H1 (cell line): ENCODE measurements at regions not wholly inside any gene's neighbourhood (a gene's known extent, or its start where the extent isn't known, plus 50 kb on each side); places are given as distances from the start of the nearest gene placed in this dataset.

Experiments
- CTCF ChIA-PET: fragments of 300-600 bp; sonication (Branson Sonifier 250); formaldehyde crosslinking; loops from one replicate; lab custom pipeline; 2021; ENCODE audit not compliant: partially characterized antibody; lab: Charles Lee
- POLR2A ChIA-PET: fragments of 300-600 bp; sonication (Branson Sonifier 250); formaldehyde crosslinking; loops from one replicate; lab custom pipeline; 2021; ENCODE audit warnings: inconsistent platforms; ENCODE audit not compliant: partially characterized antibody; lab: Charles Lee
- DNase-seq, 2 experiments: peaks; one replicate each; pipeline versions ENCODE4 v3.0.0 to v3.0.0-alpha.2; 2010 to 2022; ENCODE audit warnings: low spot score in 2 of 2, low read depth in 1 of 2, mixed read lengths in 1 of 2
- FAIRE-seq: peaks from 2 replicates; lab custom pipeline; 2011; peaks lifted over from hg19 to GRCh38; lab: Jason Lieb, UNC
- H2AFZ ChIP-seq: 2 replicates; pipeline ENCODE4 v1.8.1; 2012; ENCODE audit warnings: low read length, inconsistent platforms
- H2AK5ac ChIP-seq: 2 replicates; pipeline ENCODE4 v1.6.1; 2013; ENCODE audit warnings: low read depth, low read length
- H2BK120ac ChIP-seq: replicated peaks from 2 replicates; pipeline ENCODE3; 2013; ENCODE audit warnings: low read depth, low read length, inconsistent platforms
- H2BK12ac ChIP-seq: 2 replicates; pipeline ENCODE4 v1.6.1; 2013; ENCODE audit warnings: low read depth, low read length
- H2BK15ac ChIP-seq: 2 replicates; pipeline ENCODE4 v1.6.1; 2013; ENCODE audit warnings: low read length
- H2BK20ac ChIP-seq: 2 replicates; pipeline ENCODE4 v1.6.1; 2013; ENCODE audit warnings: low read length
- H2BK5ac ChIP-seq: 2 replicates; pipeline ENCODE4 v1.6.1; 2013; ENCODE audit warnings: low read depth, low read length
- H3K14ac ChIP-seq: 2 replicates; pipeline ENCODE4 v1.6.1; 2013; ENCODE audit warnings: inconsistent platforms; ENCODE audit not compliant: insufficient read length
- H3K18ac ChIP-seq: 2 replicates; pipeline ENCODE4 v1.6.1; 2013; ENCODE audit warnings: low read length; ENCODE audit errors: extremely low read depth
- H3K23ac ChIP-seq: 2 replicates; pipeline ENCODE4 v1.6.1; 2013; ENCODE audit warnings: inconsistent platforms; ENCODE audit not compliant: insufficient read length
- H3K23me2 ChIP-seq: 2 replicates; pipeline ENCODE4 v1.6.1; 2013; ENCODE audit warnings: low read depth, low read length
- H3K27ac ChIP-seq: 2 replicates; pipeline ENCODE4 v1.6.1; 2011; ENCODE audit warnings: low read depth, low read length, inconsistent platforms
- H3K27me3 ChIP-seq, 4 experiments: replicated peaks in 1 of 4; 1 replicate in 1 of 4; 2 replicates in 3 of 4; pipeline versions ENCODE4 v1.6.1 to v1.8.1; 2011 to 2013; ENCODE audit warnings: low read length in 3 of 4, mild to moderate bottlenecking in 3 of 4, inconsistent platforms in 2 of 4, mixed read lengths in 2 of 4, moderate library complexity in 1 of 4; ENCODE audit not compliant: control insufficient read depth in 3 of 4, insufficient read depth in 3 of 4; ENCODE audit errors: extremely low read depth in 1 of 4
- H3K36me3 ChIP-seq, 4 experiments: 2 replicates each; pipeline versions ENCODE4 v1.6.1 to v1.8.1; 2011 to 2013; ENCODE audit warnings: mild to moderate bottlenecking in 4 of 4, low read length in 3 of 4, moderate library complexity in 2 of 4, control low read depth in 1 of 4, inconsistent platforms in 1 of 4; ENCODE audit not compliant: insufficient read depth in 4 of 4, control insufficient read depth in 2 of 4
- H3K4ac ChIP-seq: replicated peaks from 2 replicates; pipeline ENCODE3; 2013; ENCODE audit warnings: low read length, low read depth, mixed read lengths, inconsistent platforms; ENCODE audit not compliant: insufficient read length
- H3K4me1 ChIP-seq, 4 experiments: replicated peaks in 1 of 4; 1 replicate in 1 of 4; 2 replicates in 3 of 4; pipeline versions ENCODE4 v1.6.1 to v1.8.1; 2011 to 2013; ENCODE audit warnings: low read length in 3 of 4, inconsistent platforms in 2 of 4, mixed read lengths in 1 of 4; ENCODE audit not compliant: insufficient read depth in 4 of 4, control insufficient read depth in 3 of 4
- H3K4me2 ChIP-seq, 2 experiments: 2 replicates each; pipeline versions ENCODE4 v1.6.1 to v1.8.1; 2011 to 2013; ENCODE audit warnings: low read depth in 2 of 2, low read length in 2 of 2, control low read depth in 1 of 2, inconsistent platforms in 1 of 2, mild to moderate bottlenecking in 1 of 2; ENCODE audit not compliant: insufficient read depth in 1 of 2
- H3K4me3 ChIP-seq, 4 experiments: fragments of 200-600, 300-600 bp in 1 of 4; sonication (generic), shearing (Covaris generic), sonication (Bioruptor Twin) in 1 of 4; 2 replicates each; pipeline versions ENCODE4 v1.5.1 to v1.8.1; 2011 to 2016; ENCODE audit warnings: low read length in 4 of 4, low read depth in 3 of 4, control low read depth in 2 of 4, inconsistent platforms in 2 of 4, mild to moderate bottlenecking in 2 of 4, mixed read lengths in 1 of 4, moderate library complexity in 1 of 4; ENCODE audit not compliant: insufficient read depth in 2 of 4; ENCODE audit errors: extremely low read depth in 1 of 4
- H3K56ac ChIP-seq: replicated peaks from 2 replicates; pipeline ENCODE3; 2013; ENCODE audit warnings: low read depth, mild to moderate bottlenecking, mixed read lengths, low read length, inconsistent platforms; ENCODE audit not compliant: insufficient read length
- H3K79me1 ChIP-seq: 2 replicates; pipeline ENCODE4 v1.6.1; 2013; ENCODE audit warnings: low read depth, low read length, control low read depth
- H3K79me2 ChIP-seq, 2 experiments: 2 replicates each; pipeline versions ENCODE4 v1.6.1 to v1.8.1; 2012 to 2013; ENCODE audit warnings: low read length in 2 of 2, mild to moderate bottlenecking in 2 of 2, inconsistent platforms in 1 of 2; ENCODE audit not compliant: insufficient read depth in 2 of 2, control insufficient read depth in 1 of 2
- H3K9ac ChIP-seq, 4 experiments: replicated peaks in 1 of 4; 1 replicate in 1 of 4; 2 replicates in 3 of 4; pipeline versions ENCODE4 v1.6.1 to v1.8.1; 2011 to 2013; ENCODE audit warnings: low read depth in 3 of 4, low read length in 3 of 4, control low read depth in 2 of 4, mild to moderate bottlenecking in 2 of 4, moderate library complexity in 2 of 4, inconsistent platforms in 1 of 4; ENCODE audit errors: extremely low read depth in 1 of 4
- H3K9me3 ChIP-seq, 2 experiments: 2 replicates each; pipeline versions ENCODE4 v1.6.1 to v1.8.1; 2012 to 2013; ENCODE audit warnings: mild to moderate bottlenecking in 2 of 2, moderate library complexity in 2 of 2, control low read depth in 1 of 2, inconsistent platforms in 1 of 2, low read depth in 1 of 2, low read length in 1 of 2, mixed read lengths in 1 of 2; ENCODE audit not compliant: insufficient read depth in 2 of 2
- H4K20me1 ChIP-seq, 2 experiments: replicated peaks in 1 of 2; 2 replicates each; pipeline versions ENCODE3 to v1.8.1; 2011 to 2013; ENCODE audit warnings: inconsistent platforms in 2 of 2, low read length in 2 of 2, mild to moderate bottlenecking in 1 of 2; ENCODE audit not compliant: insufficient read depth in 2 of 2, control insufficient read depth in 1 of 2
- H4K5ac ChIP-seq: 2 replicates; pipeline ENCODE4 v1.6.1; 2013; ENCODE audit warnings: low read length, low read depth, mixed read lengths, inconsistent platforms; ENCODE audit not compliant: insufficient read length
- H4K8ac ChIP-seq: 2 replicates; pipeline ENCODE4 v1.8.0; 2013; ENCODE audit warnings: mild to moderate bottlenecking, moderate library complexity, low read length, inconsistent platforms; ENCODE audit not compliant: insufficient read depth; ENCODE audit errors: extremely low read depth
- H4K91ac ChIP-seq: replicated peaks from 2 replicates; pipeline ENCODE3; 2013; ENCODE audit warnings: low read length, mixed read lengths, inconsistent platforms; ENCODE audit not compliant: insufficient read length
- BCL11A ChIP-seq, 2 experiments: IDR thresholded peaks; one replicate each; pipeline ENCODE4 v1.6.1; 2011; ENCODE audit warnings: low read depth in 2 of 2, low read length in 2 of 2, mild to moderate bottlenecking in 2 of 2
- CBX8 ChIP-seq: fragments of 300-800, 300-1000 bp; sonication (generic); IDR thresholded peaks from 2 replicates; pipeline ENCODE4 v1.7.1; 2016; ENCODE audit warnings: low read depth, low read length, borderline replicate concordance
- CREB1 ChIP-seq: IDR thresholded peaks from 2 replicates; pipeline ENCODE4 v1.6.1; 2012; ENCODE audit warnings: inconsistent platforms
- FOSL1 ChIP-seq: IDR thresholded peaks from 2 replicates; pipeline ENCODE4 v1.6.1; 2011; ENCODE audit warnings: mild to moderate bottlenecking, low read depth, low read length, moderate library complexity; ENCODE audit not compliant: insufficient read depth
- JUN ChIP-seq: IDR thresholded peaks from 2 replicates; pipeline ENCODE4 v1.6.1; 2011; ENCODE audit warnings: low read depth, mild to moderate bottlenecking, improper control_type of control experiment, low read length
- KDM1A ChIP-seq: fragments of 200-600, 300-600 bp; sonication (generic); IDR thresholded peaks from 2 replicates; pipeline ENCODE4 v1.7.1; 2016; ENCODE audit warnings: mild to moderate bottlenecking, low read length, borderline replicate concordance
- POLR2A ChIP-seq, 2 experiments: IDR thresholded peaks; 1 replicate in 1 of 2; 2 replicates in 1 of 2; pipeline ENCODE4 v1.6.1; 2011; ENCODE audit warnings: low read depth in 2 of 2, low read length in 2 of 2, mild to moderate bottlenecking in 2 of 2; ENCODE audit errors: control extremely low read depth in 1 of 2
- POU5F1 ChIP-seq: IDR thresholded peaks from 2 replicates; pipeline ENCODE4 v1.6.1; 2011; ENCODE audit warnings: low read depth, mild to moderate bottlenecking, low read length, moderate library complexity
- RXRA ChIP-seq: IDR thresholded peaks from 2 replicates; pipeline ENCODE4 v1.6.1; 2011; ENCODE audit warnings: low read depth, mild to moderate bottlenecking, low read length, moderate library complexity; ENCODE audit not compliant: insufficient read depth
- SAP30 ChIP-seq: fragments of 300-600 bp; sonication (generic); IDR thresholded peaks from 2 replicates; pipeline ENCODE4 v1.7.1; 2012; ENCODE audit warnings: low read length, moderate library complexity, mild to moderate bottlenecking, inconsistent platforms; ENCODE audit not compliant: insufficient read depth, insufficient replicate concordance
- TCF12 ChIP-seq: IDR thresholded peaks from 2 replicates; pipeline ENCODE4 v1.6.1; 2011; ENCODE audit warnings: low read depth, mild to moderate bottlenecking, low read length
- WGBS, 2 experiments: shearing (Covaris generic) in 1 of 2; methylation state at CpG; one replicate each; pipeline versions ENCODE4 v1.1.6 to v1.1.7; 2013 to 2015; ENCODE audit warnings: low lambda C conversion rate in 2 of 2, mixed read lengths in 2 of 2, inconsistent platforms in 1 of 2, low coverage in 1 of 2, missing lambda C conversion rate in 1 of 2; ENCODE audit not compliant: insufficient replicate concordance in 2 of 2, insufficient coverage in 1 of 2, insufficient read length in 1 of 2; ENCODE audit errors: extremely low coverage in 1 of 2, missing lambda C conversion rate in 1 of 2; 5-methylcytosine and 5-hydroxymethylcytosine counted together

DNA sequence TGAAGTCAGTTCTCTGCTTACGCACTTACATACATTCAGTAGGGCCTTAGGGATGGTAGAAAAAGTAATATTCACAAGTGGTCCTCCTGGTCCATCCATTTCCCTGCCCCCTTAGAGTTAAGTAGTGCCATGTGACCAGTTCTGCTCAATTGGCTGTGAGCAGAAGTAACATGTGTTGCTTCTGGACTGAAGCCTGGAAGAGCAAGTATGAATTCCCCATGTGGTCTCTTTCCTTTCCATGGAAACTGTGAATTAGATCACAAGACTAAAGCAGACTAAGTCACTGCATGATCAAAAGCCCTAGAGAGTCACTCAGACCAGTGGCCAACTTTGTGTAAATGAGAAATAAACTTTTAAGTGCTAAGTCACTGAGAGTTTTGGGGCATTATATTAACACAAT, 341.7 kb upstream of the CADM1 start:
- POLR2A ChIA-PET: no interaction called here
- no peak overlapping the region for H2AK5ac ChIP-seq
- CTCF ChIA-PET: no interaction called here
- DNase-seq (no peak), FAIRE-seq (no peak)
- H3K23ac ChIP-seq: no peak overlapping the region
- H3K9ac ChIP-seq: no peak overlapping the region
- H2BK12ac ChIP-seq: no peak overlapping the region
- H3K27me3 ChIP-seq: no peaks in the 10 kb centered on the region
- H3K23me2 ChIP-seq: no peaks in the 10 kb centered on the region
- H3K9me3 ChIP-seq: no peaks in the 10 kb centered on the region
- no peaks in the 10 kb centered on the region for H3K4me1 ChIP-seq
- H3K79me1 ChIP-seq: no peaks in the 10 kb centered on the region
- no peak overlapping the region for H2BK15ac ChIP-seq
- 86% methylated on average over 1 of the region's 1 CpG; no CpG with 5 or more reads in 1 of the 2 experiments for WGBS, 2 experiments
- no peak overlapping the region for H3K18ac ChIP-seq
- TF ChIP-seq BCL11A (IDR thresholded peaks at IDR 0.05; ENCODE audit: low read depth in 2 of 2, low read length in 2 of 2): no peak
- no peak for TF ChIP-seq CREB1
- TF ChIP-seq JUN: no peak
- TF ChIP-seq CBX8: no peak
- no peak for TF ChIP-seq SAP30
- TF ChIP-seq KDM1A: no peak
- no peak for TF ChIP-seq POU5F1
- TF ChIP-seq POLR2A (IDR thresholded peaks at IDR 0.05; ENCODE audit: control extremely low read depth in 1 of 2, low read depth in 2 of 2, low read length in 2 of 2): no peak
- TF ChIP-seq FOSL1: no peak
- TF ChIP-seq RXRA: no peak
- TF ChIP-seq TCF12: no peak
- no peak overlapping the region for H3K27ac ChIP-seq
- no peaks in the 10 kb centered on the region for H3K79me2 ChIP-seq
- no peak overlapping the region for H2BK5ac ChIP-seq
- no peak overlapping the region for H3K56ac ChIP-seq
- no peak overlapping the region for H4K91ac ChIP-seq
- H2BK120ac ChIP-seq: no peak overlapping the region
- no peak overlapping the region for H3K4ac ChIP-seq
- H2AFZ ChIP-seq: no peak overlapping the region
- no peak overlapping the region for H3K4me3 ChIP-seq
- no peak overlapping the region for H3K4me2 ChIP-seq
- H3K14ac ChIP-seq: no peak overlapping the region
- H4K20me1 ChIP-seq: no peaks in the 10 kb centered on the region
- H4K5ac ChIP-seq: no peak overlapping the region
- H2BK20ac ChIP-seq: no peak overlapping the region
- no peak overlapping the region for H4K8ac ChIP-seq
- no peaks in the 10 kb centered on the region for H3K36me3 ChIP-seq
